ENCODE measurements at regions not wholly inside any gene's neighbourhood (a gene's known extent, or its start where the extent isn't known, plus 50 kb on each side); places are given as distances from the start of the nearest gene placed in this dataset.

- TF ChIP-seq CTCF (conservative IDR thresholded peaks at IDR 0.05 in 1 of 2, IDR thresholded peaks at IDR 0.05 in 1 of 2; ENCODE audit: low read depth in 1 of 2, low read length in 2 of 2) (no peak), EZH2 (IDR thresholded peaks at IDR 0.05; ENCODE audit: low read length, missing control alignments) (no peak)
Measured at GRCh38 chr2:222071911-222072310, 226.9 kb downstream of the PAX3 start.
